Heart left ventricle (tissue), 16 donors: ENCODE measurements at regions not wholly inside any gene's neighbourhood (a gene's known extent, or its start where the extent isn't known, plus 50 kb on each side); places are given as distances from the start of the nearest gene placed in this dataset.
"Not testable (repeated sequence)": the region's sequence is repeated elsewhere in the genome, so short reads cannot be mapped to it uniquely, and the experiment has no call there.

Experiments
- ATAC-seq, 4 donors: fragments of 200-7000 bp; cut with Tn5 transposase; one replicate each; pipeline ENCODE4 v1.9.1; 2020 to 2022; ENCODE audit warnings: moderate library complexity in 4 of 4, mild to moderate bottlenecking in 3 of 4, moderate number of reproducible peaks in 1 of 4
- DNase-seq, 5 donors: peaks; one replicate each; pipeline ENCODE4 v3.0.0-alpha.2; 2020
- H3K27ac ChIP-seq, 12 donors: fragments of 200-600 bp; sonication (generic) in 4 of 12; one replicate each; pipeline versions ENCODE4 v1.5.0 to v1.8.0; 2016 to 2022; ENCODE audit warnings: mild to moderate bottlenecking in 2 of 12
- H3K27me3 ChIP-seq, 9 donors: fragments of 200-600 bp; sonication (generic) in 2 of 9; one replicate each; pipeline versions ENCODE4 v1.5.1 to v1.8.0; 2016 to 2022; ENCODE audit warnings: mild to moderate bottlenecking in 3 of 9
- H3K36me3 ChIP-seq, 9 donors: fragments of 200-600 bp; sonication (generic) in 2 of 9; one replicate each; pipeline versions ENCODE4 v1.5.0 to v1.8.0; 2018 to 2022; ENCODE audit warnings: mild to moderate bottlenecking in 2 of 9
- H3K4me1 ChIP-seq, 12 donors: fragments of 200-600 bp; sonication (generic) in 4 of 12; one replicate each; pipeline versions ENCODE4 v1.5.0 to v1.8.0; 2016 to 2022; ENCODE audit warnings: mild to moderate bottlenecking in 3 of 12
- H3K4me3 ChIP-seq, 12 donors: fragments of 200-600 bp; sonication (generic) in 4 of 12; one replicate each; pipeline versions ENCODE4 v1.5.0 to v1.8.0; 2017 to 2022; ENCODE audit warnings: mild to moderate bottlenecking in 9 of 12, moderate library complexity in 4 of 12
- H3K9me3 ChIP-seq, 12 donors: fragments of 200-600 bp; sonication (generic) in 4 of 12; one replicate each; pipeline versions ENCODE4 v1.5.0 to v1.8.0; 2016 to 2022; ENCODE audit warnings: mild to moderate bottlenecking in 1 of 12
- POLR2A ChIP-seq, 2 donors: fragments of 450-650 bp; IDR thresholded peaks; one replicate each; pipeline ENCODE4 v1.6.1; 2017; ENCODE audit warnings: antibody characterized with exemption in 2 of 2, mild to moderate bottlenecking in 2 of 2, moderate library complexity in 2 of 2
- WGBS, 4 donors: extraction: QIAGEN DNeasy Blood & Tissue Kit in 2 of 4; methylation state at CpG; one replicate each; pipeline versions ENCODE4 v1.1.5 to v1.1.7; 2013 to 2018; 5-methylcytosine and 5-hydroxymethylcytosine counted together
- intact Hi-C, 10 donors: fragments of 100-400 bp; cut with DNase I; formaldehyde crosslinking; loops; one replicate each; pipeline versions ENCODE4 v1.11.1 to v1.14.2; 2022
- TF ChIP-seq, protein P1 (sequence below), 12 donors: fragments of 200-600 bp; sonication (generic) in 4 of 12; IDR thresholded peaks; one replicate each; pipeline versions ENCODE4 v1.5.0 to v1.8.0; 2018 to 2022; ENCODE audit warnings: antibody characterized with exemption in 12 of 12, mild to moderate bottlenecking in 5 of 12
- donor health status: ischemic (EF 13 %, LVEDD 7.1; RV severe dilation, severe dysfunction).
- donor health status: healthy with polysubstance abuse.
- donor health status: DM: no; HTN: yes; CAD: no.
- donor health status: DM: no; HTN: no; CAD: no.
- donor health status: ischemic (EF 25% LVEDD 6.9; RV normal size, moderate dysfunction).
- donor health status: ischemic (EF 25% LVEDD 5.7; RV mildly dilated, moderate dysfunction).
- donor health status: healthy.
- donor health status: DM: yes; HTN: yes; CAD: no.
- donor health status: ischemic (EF 35%, LVEDD 5.7; RV mildly dilated, moderate dysfunction).
- donor health status: nonischemic (EF 11% LVEDD 7.7; RV severe dilation, severe dysfunction).
- donor health status: DM: yes; HTN: yes; CAD: no.
- donor health status: PGD.
- donor health status: ischemic (EF 29% LVEDD 5.4; RV normal size, mild dysfunction).
- donor health status: nonischemic (EF 23%, LVEDD 6.1; RV moderate dilation, normal function).

DNA sequence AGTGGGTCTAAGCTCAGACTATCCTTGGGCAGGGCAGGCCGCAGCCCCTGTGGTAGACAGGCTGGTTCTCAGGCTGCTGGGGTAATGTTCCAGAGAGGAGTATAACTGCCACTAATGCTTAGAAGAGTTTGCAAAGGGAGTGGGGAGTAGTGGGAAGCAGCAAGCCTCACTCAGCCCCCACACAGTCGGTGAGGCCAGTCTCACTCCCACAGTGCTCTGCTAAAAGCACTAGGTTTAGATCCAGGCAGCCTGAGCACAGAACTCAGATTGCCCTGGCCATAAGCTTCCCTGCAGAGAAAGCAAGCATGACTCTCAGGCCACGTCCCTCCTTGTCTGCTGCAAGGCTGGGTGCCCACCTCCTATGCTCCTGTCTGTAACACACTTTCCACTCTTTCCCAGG is 69.4 kb upstream of the HCN1 start:
- Histone ChIP-seq H3K27me3 (no peaks in the 10 kb centered on the region), H3K4me3 (no peak overlapping the region), H3K36me3 (no peaks in the 10 kb centered on the region), H3K27ac (no peak overlapping the region), H3K9me3 (peaks cover 0 to 19% (median 0%) of the 10 kb centered on the region in 12 donors), H3K4me1 (no peaks in the 10 kb centered on the region)
- ATAC-seq, result no peak
- no peak for DNase-seq
- TF ChIP-seq, protein P1, sequence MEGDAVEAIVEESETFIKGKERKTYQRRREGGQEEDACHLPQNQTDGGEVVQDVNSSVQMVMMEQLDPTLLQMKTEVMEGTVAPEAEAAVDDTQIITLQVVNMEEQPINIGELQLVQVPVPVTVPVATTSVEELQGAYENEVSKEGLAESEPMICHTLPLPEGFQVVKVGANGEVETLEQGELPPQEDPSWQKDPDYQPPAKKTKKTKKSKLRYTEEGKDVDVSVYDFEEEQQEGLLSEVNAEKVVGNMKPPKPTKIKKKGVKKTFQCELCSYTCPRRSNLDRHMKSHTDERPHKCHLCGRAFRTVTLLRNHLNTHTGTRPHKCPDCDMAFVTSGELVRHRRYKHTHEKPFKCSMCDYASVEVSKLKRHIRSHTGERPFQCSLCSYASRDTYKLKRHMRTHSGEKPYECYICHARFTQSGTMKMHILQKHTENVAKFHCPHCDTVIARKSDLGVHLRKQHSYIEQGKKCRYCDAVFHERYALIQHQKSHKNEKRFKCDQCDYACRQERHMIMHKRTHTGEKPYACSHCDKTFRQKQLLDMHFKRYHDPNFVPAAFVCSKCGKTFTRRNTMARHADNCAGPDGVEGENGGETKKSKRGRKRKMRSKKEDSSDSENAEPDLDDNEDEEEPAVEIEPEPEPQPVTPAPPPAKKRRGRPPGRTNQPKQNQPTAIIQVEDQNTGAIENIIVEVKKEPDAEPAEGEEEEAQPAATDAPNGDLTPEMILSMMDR (IDR thresholded peaks at IDR 0.05), result no peak
- TF ChIP-seq POLR2A (IDR thresholded peaks at IDR 0.05), result no peak
- intact Hi-C loops, result no loop called here
- 71 to 84% (median 75%) methylated on average over 3 of the region's 3 CpGs for WGBS, 4 donors

DNA sequence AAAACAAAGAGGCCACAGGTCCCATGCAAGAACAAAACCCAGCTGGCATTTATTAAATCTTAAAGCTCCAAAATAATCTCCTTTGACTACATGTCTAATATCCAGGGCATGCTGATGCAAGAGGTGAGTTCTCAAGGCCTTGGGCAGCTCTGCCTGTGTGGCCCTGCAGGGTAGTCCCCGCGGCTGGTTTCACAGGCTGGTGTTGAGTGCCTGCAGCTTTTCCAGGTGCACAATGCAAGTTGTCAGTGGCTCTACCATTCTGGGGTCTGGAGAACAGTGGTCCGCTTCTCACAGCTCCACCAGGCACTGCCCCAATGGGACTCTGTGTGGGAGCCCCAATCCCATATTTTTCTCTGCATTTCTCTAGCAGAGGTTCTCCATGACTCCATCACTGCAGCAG is 54.4 kb upstream of the HCN1 start:
- Histone ChIP-seq H3K4me1 (no peaks in the 10 kb centered on the region), H3K9me3 (peaks cover 0 to 10% (median 2%) of the 10 kb centered on the region in 12 donors), H3K27ac (no peak overlapping the region), H3K36me3 (no peaks in the 10 kb centered on the region), H3K4me3 (no peak overlapping the region), H3K27me3 (no peaks in the 10 kb centered on the region)
- WGBS, 4 donors, result 86 to 95% (median 91%) methylated on average over 3 of the region's 3 CpGs
- TF ChIP-seq, protein P1 (IDR thresholded peaks at IDR 0.05), result no peak
- TF ChIP-seq POLR2A (IDR thresholded peaks at IDR 0.05), result no peak
- intact Hi-C loops, result no loop called here
- no peak for ATAC-seq
- DNase-seq, result no peak

DNA sequence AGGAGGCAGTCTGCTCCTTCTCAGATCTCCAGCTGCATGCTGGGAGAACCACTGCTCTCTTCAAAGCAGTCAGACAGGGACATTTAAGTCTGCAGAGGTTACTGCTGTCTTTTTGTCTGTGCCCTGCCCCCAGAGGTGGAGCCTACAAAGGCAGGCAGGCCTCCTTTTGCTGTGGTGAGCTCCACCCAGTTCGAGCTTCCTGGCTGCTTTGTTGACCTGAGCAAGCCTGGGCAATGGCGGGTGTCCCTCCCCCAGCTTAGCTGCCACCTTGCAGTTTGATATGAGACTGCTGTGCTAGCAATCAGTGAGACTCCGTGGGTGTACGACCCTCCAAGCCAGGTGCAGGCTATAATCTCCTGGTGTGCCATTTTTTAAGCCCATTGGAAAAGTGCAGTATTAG is 52.3 kb upstream of the HCN1 start:
- DNase-seq, intact Hi-C loops, H3K36me3 ChIP-seq, H3K27ac ChIP-seq, H3K4me1 ChIP-seq, ATAC-seq, H3K4me3 ChIP-seq, H3K27me3 ChIP-seq: not testable (repeated sequence)
- WGBS, 4 donors, result 70 to 82% (median 76%) methylated on average over 4 of the region's 4 CpGs
- H3K9me3 ChIP-seq, result peaks cover 0 to 10% (median 0%) of the 10 kb centered on the region in 12 donors
